PFSK-1 (cell line): ENCODE measurements at regions not wholly inside any gene's neighbourhood (a gene's known extent, or its start where the extent isn't known, plus 50 kb on each side); places are given as distances from the start of the nearest gene placed in this dataset.

ENCODE experiments used
- FOXP2 ChIP-seq: optimal IDR thresholded peaks from 2 replicates; pipeline ENCODE3; 2011; ENCODE audit warnings: borderline replicate concordance, control low read depth, inconsistent platforms; ENCODE audit not compliant: insufficient read depth; ENCODE audit errors: extremely low read length, extremely low read depth
- POLR2AphosphoS5 ChIP-seq: IDR thresholded peaks from 2 replicates; pipeline ENCODE4 v1.6.1; 2012; ENCODE audit warnings: low read depth, mild to moderate bottlenecking, control low read depth, low read length, moderate library complexity
- SIN3A ChIP-seq: IDR thresholded peaks from 2 replicates; pipeline ENCODE4 v1.6.1; 2012; ENCODE audit warnings: mild to moderate bottlenecking, low read length, moderate library complexity, borderline replicate concordance; ENCODE audit not compliant: insufficient read depth
- TAF1 ChIP-seq: IDR thresholded peaks from 2 replicates; pipeline ENCODE4 v1.6.1; 2012; ENCODE audit warnings: low read length, control low read depth, borderline replicate concordance; ENCODE audit not compliant: insufficient read depth
- TF ChIP-seq, protein P1 (sequence below), 2 experiments: IDR thresholded peaks; 2 replicates each; pipeline versions ENCODE4 v1.6.1 to v1.8.0; 2011 to 2012; ENCODE audit warnings: low read depth in 2 of 2, low read length in 2 of 2, control low read depth in 1 of 2, inconsistent platforms in 1 of 2, mild to moderate bottlenecking in 1 of 2, moderate library complexity in 1 of 2; ENCODE audit not compliant: insufficient read depth in 1 of 2

DNA sequence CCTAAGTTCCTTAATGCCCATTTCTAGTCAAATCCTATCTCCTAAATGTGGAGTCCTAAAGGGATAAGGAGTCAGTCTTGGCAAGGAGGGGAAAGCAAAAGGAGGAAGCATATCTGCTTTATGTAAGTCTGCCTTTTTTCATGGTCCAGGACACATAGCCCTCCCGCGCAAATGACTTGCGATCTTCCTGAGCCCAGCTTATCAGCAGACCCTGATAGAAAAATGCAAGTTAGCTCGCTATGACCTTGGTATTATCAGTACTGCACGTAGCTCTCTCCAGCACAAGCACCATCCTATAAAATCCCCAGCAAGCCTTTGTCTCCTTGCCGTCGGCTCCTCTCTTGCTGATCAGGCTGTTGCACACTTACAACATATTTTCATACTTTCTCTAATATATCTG is 281.4 kb upstream of the KCNH7 start:
- TF ChIP-seq SIN3A = no peak
- TF ChIP-seq FOXP2 = no peak
- no peak for TF ChIP-seq POLR2AphosphoS5
- TF ChIP-seq, protein P1, sequence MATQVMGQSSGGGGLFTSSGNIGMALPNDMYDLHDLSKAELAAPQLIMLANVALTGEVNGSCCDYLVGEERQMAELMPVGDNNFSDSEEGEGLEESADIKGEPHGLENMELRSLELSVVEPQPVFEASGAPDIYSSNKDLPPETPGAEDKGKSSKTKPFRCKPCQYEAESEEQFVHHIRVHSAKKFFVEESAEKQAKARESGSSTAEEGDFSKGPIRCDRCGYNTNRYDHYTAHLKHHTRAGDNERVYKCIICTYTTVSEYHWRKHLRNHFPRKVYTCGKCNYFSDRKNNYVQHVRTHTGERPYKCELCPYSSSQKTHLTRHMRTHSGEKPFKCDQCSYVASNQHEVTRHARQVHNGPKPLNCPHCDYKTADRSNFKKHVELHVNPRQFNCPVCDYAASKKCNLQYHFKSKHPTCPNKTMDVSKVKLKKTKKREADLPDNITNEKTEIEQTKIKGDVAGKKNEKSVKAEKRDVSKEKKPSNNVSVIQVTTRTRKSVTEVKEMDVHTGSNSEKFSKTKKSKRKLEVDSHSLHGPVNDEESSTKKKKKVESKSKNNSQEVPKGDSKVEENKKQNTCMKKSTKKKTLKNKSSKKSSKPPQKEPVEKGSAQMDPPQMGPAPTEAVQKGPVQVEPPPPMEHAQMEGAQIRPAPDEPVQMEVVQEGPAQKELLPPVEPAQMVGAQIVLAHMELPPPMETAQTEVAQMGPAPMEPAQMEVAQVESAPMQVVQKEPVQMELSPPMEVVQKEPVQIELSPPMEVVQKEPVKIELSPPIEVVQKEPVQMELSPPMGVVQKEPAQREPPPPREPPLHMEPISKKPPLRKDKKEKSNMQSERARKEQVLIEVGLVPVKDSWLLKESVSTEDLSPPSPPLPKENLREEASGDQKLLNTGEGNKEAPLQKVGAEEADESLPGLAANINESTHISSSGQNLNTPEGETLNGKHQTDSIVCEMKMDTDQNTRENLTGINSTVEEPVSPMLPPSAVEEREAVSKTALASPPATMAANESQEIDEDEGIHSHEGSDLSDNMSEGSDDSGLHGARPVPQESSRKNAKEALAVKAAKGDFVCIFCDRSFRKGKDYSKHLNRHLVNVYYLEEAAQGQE (IDR thresholded peaks at IDR 0.05; ENCODE audit: insufficient read depth in 1 of 2, low read depth in 2 of 2, low read length in 2 of 2) = no peak
- no peak for TF ChIP-seq TAF1

DNA sequence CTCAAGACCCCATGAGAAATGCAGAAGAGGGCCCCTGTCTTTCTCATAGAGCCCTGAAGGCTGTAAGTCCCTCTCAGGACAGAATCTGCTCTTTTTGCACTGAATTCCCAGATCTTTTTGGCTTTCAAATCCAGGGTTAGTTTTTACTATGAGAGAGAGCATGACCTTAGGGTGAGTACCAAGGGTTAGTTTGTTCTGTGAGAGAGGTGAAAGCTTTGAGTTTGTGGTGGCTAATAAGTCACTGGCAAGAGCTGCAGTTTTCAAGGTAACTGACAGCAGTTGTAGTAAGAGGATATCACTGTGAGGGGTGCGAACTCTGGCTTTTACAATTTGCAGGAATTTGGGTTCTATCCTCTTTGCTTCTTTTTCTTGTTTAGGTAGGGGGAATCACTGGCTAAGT is 248.4 kb upstream of the KCNH7 start:
- TF ChIP-seq POLR2AphosphoS5 (no peak), TAF1 (no peak), FOXP2 (no peak), SIN3A (no peak)
- TF ChIP-seq, protein P1 (IDR thresholded peaks at IDR 0.05; ENCODE audit: insufficient read depth in 1 of 2, low read depth in 2 of 2, low read length in 2 of 2) = no peak

DNA sequence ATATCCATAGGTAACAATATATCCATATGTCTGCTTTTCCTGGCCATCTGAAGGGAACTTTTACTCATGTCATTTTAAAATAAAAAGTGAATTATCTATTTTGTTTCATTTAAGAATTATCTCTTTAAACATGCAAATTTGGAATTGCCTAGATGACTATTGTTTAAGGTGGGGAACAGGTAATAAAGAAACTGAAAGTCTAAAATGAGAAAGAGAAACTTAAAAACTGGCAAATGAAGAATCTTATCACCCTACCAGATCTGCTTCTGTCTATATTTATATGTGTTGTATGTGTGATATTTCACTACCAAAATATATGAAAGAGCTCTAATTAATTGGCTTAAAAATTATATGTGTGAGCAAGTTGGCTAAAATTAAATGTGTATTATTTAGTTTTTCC is 243.2 kb upstream of the KCNH7 start:
- no peak for TF ChIP-seq POLR2AphosphoS5
- TF ChIP-seq FOXP2 = no peak
- TF ChIP-seq, protein P1 (IDR thresholded peaks at IDR 0.05; ENCODE audit: insufficient read depth in 1 of 2, low read depth in 2 of 2, low read length in 2 of 2) = no peak
- TF ChIP-seq SIN3A = no peak
- no peak for TF ChIP-seq TAF1

DNA sequence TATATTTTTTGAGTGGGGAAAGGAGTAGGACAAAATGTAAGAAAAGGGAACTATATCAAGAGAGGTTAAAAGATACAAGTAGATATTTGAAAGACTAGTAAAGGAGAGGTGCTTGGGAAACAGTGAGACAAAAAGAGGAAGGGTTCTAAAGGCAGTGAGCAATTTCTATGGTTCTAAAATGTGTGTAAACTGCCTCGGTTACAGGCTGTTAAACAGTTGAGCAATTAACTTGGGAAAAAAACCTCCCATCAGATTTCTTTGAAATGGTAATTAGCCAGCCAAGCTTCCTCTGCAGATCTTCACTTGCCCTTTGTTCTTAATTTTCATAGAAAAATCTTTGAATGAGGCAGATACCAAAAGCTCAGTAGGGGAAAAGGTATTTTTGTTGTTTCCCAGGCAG is 238.7 kb upstream of the KCNH7 start:
- no peak for TF ChIP-seq TAF1
- TF ChIP-seq, protein P1 (IDR thresholded peaks at IDR 0.05; ENCODE audit: insufficient read depth in 1 of 2, low read depth in 2 of 2, low read length in 2 of 2) = no peak
- no peak for TF ChIP-seq SIN3A
- TF ChIP-seq FOXP2 = no peak
- TF ChIP-seq POLR2AphosphoS5 = no peak

DNA sequence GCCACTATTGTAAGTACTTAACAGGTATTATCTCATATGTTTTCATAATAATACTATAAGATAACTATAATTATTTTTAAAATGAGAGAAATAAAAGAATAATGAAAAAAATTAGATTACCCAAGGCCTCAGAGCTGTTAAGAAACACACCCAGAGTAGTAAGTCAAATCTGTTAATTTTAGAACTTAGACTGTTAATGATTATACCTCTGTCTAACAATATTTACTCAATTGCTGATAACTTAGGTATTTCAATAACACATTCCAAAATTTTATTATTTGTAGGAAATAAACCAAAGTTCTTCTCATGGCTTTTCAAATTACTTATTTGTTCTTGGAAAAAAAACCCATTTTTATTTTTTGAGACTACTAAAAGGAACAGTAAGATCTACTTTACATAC is 227.5 kb upstream of the KCNH7 start:
- TF ChIP-seq, protein P1 (IDR thresholded peaks at IDR 0.05; ENCODE audit: insufficient read depth in 1 of 2, low read depth in 2 of 2, low read length in 2 of 2) = no peak
- TF ChIP-seq SIN3A (no peak), FOXP2 (no peak), TAF1 (no peak), POLR2AphosphoS5 (no peak)
